ENCODE measurements at regions not wholly inside any gene's neighbourhood (a gene's known extent, or its start where the extent isn't known, plus 50 kb on each side); places are given as distances from the start of the nearest gene placed in this dataset.

- peak in 1 of 2 experiments; percentile 46 for DNase-seq (ENCODE audit: low read depth in 1 of 2, low spot score in 1 of 2)
- 14% methylated on average over 2 of the region's 2 CpGs for WGBS (ENCODE audit: missing lambda C conversion rate)
- peaks cover 16% of the 10 kb centered on the region for H3K4me1 ChIP-seq
- no peaks in the 10 kb centered on the region for H3K9me3 ChIP-seq
- CTCF ChIA-PET, result no interaction called here
- H3K4me2 ChIP-seq, result peak overlapping the region; percentile 23
- no peak overlapping the region for H3K4me3 ChIP-seq
- no peak for TF ChIP-seq HOXB13 (CRISPR knock-in tag; IDR thresholded peaks at IDR 0.05; ENCODE audit: low read depth)
- TF ChIP-seq HOXA7 (CRISPR knock-in tag; IDR thresholded peaks at IDR 0.05), result no peak
- no peak for TF ChIP-seq ELK1 (IDR thresholded peaks at IDR 0.05; ENCODE audit: low read depth, low read length)
- no peak for TF ChIP-seq NPAS2 (CRISPR knock-in tag; IDR thresholded peaks at IDR 0.05; ENCODE audit: borderline replicate concordance)
- no peak for TF ChIP-seq ZFP36 (IDR thresholded peaks at IDR 0.05; ENCODE audit: borderline replicate concordance, partially characterized antibody)
- no peak for TF ChIP-seq PHF8 (IDR thresholded peaks at IDR 0.05; ENCODE audit: borderline replicate concordance, low read depth)
- TF ChIP-seq, protein P1, sequence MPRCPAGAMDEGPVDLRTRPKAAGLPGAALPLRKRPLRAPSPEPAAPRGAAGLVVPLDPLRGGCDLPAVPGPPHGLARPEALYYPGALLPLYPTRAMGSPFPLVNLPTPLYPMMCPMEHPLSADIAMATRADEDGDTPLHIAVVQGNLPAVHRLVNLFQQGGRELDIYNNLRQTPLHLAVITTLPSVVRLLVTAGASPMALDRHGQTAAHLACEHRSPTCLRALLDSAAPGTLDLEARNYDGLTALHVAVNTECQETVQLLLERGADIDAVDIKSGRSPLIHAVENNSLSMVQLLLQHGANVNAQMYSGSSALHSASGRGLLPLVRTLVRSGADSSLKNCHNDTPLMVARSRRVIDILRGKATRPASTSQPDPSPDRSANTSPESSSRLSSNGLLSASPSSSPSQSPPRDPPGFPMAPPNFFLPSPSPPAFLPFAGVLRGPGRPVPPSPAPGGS (IDR thresholded peaks at IDR 0.05), result no peak
- TF ChIP-seq, protein P2, sequence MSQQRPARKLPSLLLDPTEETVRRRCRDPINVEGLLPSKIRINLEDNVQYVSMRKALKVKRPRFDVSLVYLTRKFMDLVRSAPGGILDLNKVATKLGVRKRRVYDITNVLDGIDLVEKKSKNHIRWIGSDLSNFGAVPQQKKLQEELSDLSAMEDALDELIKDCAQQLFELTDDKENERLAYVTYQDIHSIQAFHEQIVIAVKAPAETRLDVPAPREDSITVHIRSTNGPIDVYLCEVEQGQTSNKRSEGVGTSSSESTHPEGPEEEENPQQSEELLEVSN (IDR thresholded peaks at IDR 0.05; ENCODE audit: borderline replicate concordance, low read depth), result no peak
- TF ChIP-seq REST (IDR thresholded peaks at IDR 0.05), result no peak
- no peak for TF ChIP-seq EHMT2 (IDR thresholded peaks at IDR 0.05; ENCODE audit: low read depth)
- TF ChIP-seq CHD2 (IDR thresholded peaks at IDR 0.05; ENCODE audit: low read length, partially characterized antibody), result no peak
- no peak for TF ChIP-seq BHLHE40 (IDR thresholded peaks at IDR 0.05; ENCODE audit: low read depth, low read length)
- TF ChIP-seq MAZ (IDR thresholded peaks at IDR 0.05; ENCODE audit: borderline replicate concordance, low read depth, low read length), result no peak
- TF ChIP-seq EHF (CRISPR knock-in tag; IDR thresholded peaks at IDR 0.05), result no peak
- no peak for TF ChIP-seq KDM1A (IDR thresholded peaks at IDR 0.05; ENCODE audit: low read depth)
- no peak for TF ChIP-seq ZSCAN20 (CRISPR knock-in tag; IDR thresholded peaks at IDR 0.05)
- no peak for TF ChIP-seq ESRRA (IDR thresholded peaks at IDR 0.05; ENCODE audit: borderline replicate concordance, low read length)
- H3K27ac ChIP-seq, result 0 out of 6 replicates have a peak overlapping the region, but pooled peaks have one; percentile 17 to 18
- POLR2A ChIA-PET, result no interaction called here
- ATAC-seq, result peak; percentile 39 to 54; a peak in 3 of 6 replicates
- peak; percentile 36 for FAIRE-seq
Observed at GRCh38 chr2:31785876-31786275, 205.1 kb upstream of the SRD5A2 start.

DNA sequence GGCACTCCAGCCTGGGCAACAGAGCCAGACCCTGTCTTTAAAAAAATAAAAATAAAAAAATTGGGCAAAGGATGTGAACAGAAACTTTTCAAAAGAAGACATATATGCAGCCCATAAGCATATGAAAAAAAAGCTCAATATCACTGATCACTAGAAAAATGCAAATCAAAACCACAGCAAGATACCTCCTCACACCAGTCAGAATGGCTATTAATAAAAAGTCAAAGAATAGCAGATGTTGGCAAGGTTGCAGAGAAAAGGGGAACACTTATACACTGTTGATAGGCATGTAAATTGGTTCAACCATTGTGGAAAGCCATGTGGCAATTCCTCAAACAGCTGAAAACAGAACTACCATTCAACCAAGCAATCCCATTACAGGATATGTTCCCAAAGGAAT lies 204.1 kb upstream of the SRD5A2 start:
- TF ChIP-seq CBX8 (IDR thresholded peaks at IDR 0.05) (no peak), NFE2L2 (conservative IDR thresholded peaks at IDR 0.05; ENCODE audit: low read length) (no peak), HDAC2 (IDR thresholded peaks at IDR 0.05) (no peak), RCOR1 (IDR thresholded peaks at IDR 0.05; ENCODE audit: low read depth, low read length) (no peak), KDM5A (IDR thresholded peaks at IDR 0.05) (no peak), RNF2 (IDR thresholded peaks at IDR 0.05; ENCODE audit: borderline replicate concordance, low read depth) (no peak), ELK1 (IDR thresholded peaks at IDR 0.05; ENCODE audit: low read depth, low read length) (no peak), SREBF2 (IDR thresholded peaks at IDR 0.05) (no peak), EHMT2 (IDR thresholded peaks at IDR 0.05; ENCODE audit: low read depth) (no peak), ZC3H11A (IDR thresholded peaks at IDR 0.05) (no peak), HMGXB4 (CRISPR knock-in tag; IDR thresholded peaks at IDR 0.05; ENCODE audit: borderline replicate concordance) (no peak), TP53 (CRISPR knock-in tag; IDR thresholded peaks at IDR 0.05) (no peak)
- Histone ChIP-seq H3K4me1 (peaks cover 16% of the 10 kb centered on the region), H3K4me3 (no peak overlapping the region), H3K27ac (no peak overlapping the region), H3K9me3 (no peaks in the 10 kb centered on the region), H3K4me2 (no peak overlapping the region)
- no peak for ATAC-seq
- FAIRE-seq, result no peak
- no peak for DNase-seq (ENCODE audit: low read depth in 1 of 2, low spot score in 1 of 2)
- ChIA-PET POLR2A (no interaction called here), CTCF (no interaction called here)

Data from A549 (cell line).